Bronchial epithelial cell (primary cell): ENCODE measurements at regions not wholly inside any gene's neighbourhood (a gene's known extent, or its start where the extent isn't known, plus 50 kb on each side); places are given as distances from the start of the nearest gene placed in this dataset.
"Not testable (repeated sequence)": the region's sequence is repeated elsewhere in the genome, so short reads cannot be mapped to it uniquely, and the experiment has no call there.

Experiments used
- DNase-seq: peaks from one replicate; pipeline ENCODE4 v3.0.0-alpha.2; 2010; ENCODE audit warnings: low read depth
- FAIRE-seq: peaks from 2 replicates; lab custom pipeline; 2011; peaks lifted over from hg19 to GRCh38; lab: Jason Lieb, UNC
- H3K27me3 ChIP-seq: 2 replicates; pipeline ENCODE4 v1.5.1; 2011; ENCODE audit warnings: low read length; ENCODE audit not compliant: control insufficient read depth, insufficient read depth
- H3K36me3 ChIP-seq: 2 replicates; pipeline ENCODE4 v1.5.1; 2011; ENCODE audit warnings: low read length; ENCODE audit not compliant: control insufficient read depth, insufficient read depth
- H3K4me3 ChIP-seq: 2 replicates; pipeline ENCODE4 v1.5.1; 2011; ENCODE audit warnings: mild to moderate bottlenecking, low read depth, low read length, control low read depth
- CTCF ChIP-seq: IDR thresholded peaks from 2 replicates; pipeline ENCODE4 v1.5.1; 2011; ENCODE audit warnings: mild to moderate bottlenecking, moderate library complexity, low read length, control low read depth, inconsistent platforms; ENCODE audit not compliant: insufficient read depth, severe bottlenecking

- TF ChIP-seq CTCF, result no peak
- H3K36me3 ChIP-seq, result no peaks in the 10 kb centered on the region
- no peak for FAIRE-seq
- no peak for DNase-seq
- H3K4me3 ChIP-seq, result no peak overlapping the region
- no peaks in the 10 kb centered on the region for H3K27me3 ChIP-seq
Observed at GRCh38 chr7:114806590-114807162, 115.2 kb upstream of the MDFIC start.

GRCh38 chr7:114812570-114812969 is 109.3 kb upstream of the MDFIC start:
- DNase-seq (no peak), FAIRE-seq (no peak)
- Histone ChIP-seq H3K36me3 (no peaks in the 10 kb centered on the region), H3K4me3 (no peak overlapping the region), H3K27me3 (no peaks in the 10 kb centered on the region)
- no peak for TF ChIP-seq CTCF

- DNase-seq (no peak), FAIRE-seq (no peak)
- Histone ChIP-seq H3K4me3 (no peak overlapping the region), H3K36me3 (no peaks in the 10 kb centered on the region), H3K27me3 (no peaks in the 10 kb centered on the region)
- no peak for TF ChIP-seq CTCF
Observed at GRCh38 chr7:114813624-114814023, 108.3 kb upstream of the MDFIC start.

GRCh38 chr7:114817036-114817435 is 104.9 kb upstream of the MDFIC start:
- H3K4me3 ChIP-seq, DNase-seq, H3K27me3 ChIP-seq, H3K36me3 ChIP-seq, FAIRE-seq: not testable (repeated sequence)

- no peak for FAIRE-seq
- no peak overlapping the region for H3K4me3 ChIP-seq
- TF ChIP-seq CTCF, result no peak
- H3K36me3 ChIP-seq, result no peaks in the 10 kb centered on the region
- H3K27me3 ChIP-seq, result no peaks in the 10 kb centered on the region
- DNase-seq, result peak; percentile 93
Observed at GRCh38 chr7:114818501-114818900, 103.4 kb upstream of the MDFIC start.

- DNase-seq (peak; percentile 100), FAIRE-seq (peak; percentile 96)
- Histone ChIP-seq H3K36me3 (no peaks in the 10 kb centered on the region), H3K4me3 (no peak overlapping the region), H3K27me3 (no peaks in the 10 kb centered on the region)
- no peak for TF ChIP-seq CTCF
Observed at GRCh38 chr7:114819616-114820362, 102.1 kb upstream of the MDFIC start.
